HCT116 (cell line): ENCODE measurements at regions not wholly inside any gene's neighbourhood (a gene's known extent, or its start where the extent isn't known, plus 50 kb on each side); places are given as distances from the start of the nearest gene placed in this dataset.

ENCODE experiments used
- ATAC-seq: fragments of 200-7000 bp; cut with Tn5 transposase; 2 replicates; pipeline ENCODE4 v1.9.1; 2020; ENCODE audit warnings: mild to moderate bottlenecking, moderate library complexity
- BruUV-seq: library from RNA; stranded (reverse); fragments of 400-500 nt; replicated peaks from 2 replicates; lab custom pipeline; 2021; lab: Mats Ljungman, UMichigan
- CTCF ChIA-PET: fragments of 300-600 bp; sonication (Branson Sonifier 250); formaldehyde crosslinking; loops from one replicate; lab custom pipeline; 2021; ENCODE audit warnings: antibody characterized with exemption; lab: Charles Lee
- POLR2A ChIA-PET: fragments of 300-600, 350-600 bp; sonication (Branson Sonifier 250); formaldehyde crosslinking; loops from one replicate; lab custom pipeline; 2021; ENCODE audit warnings: antibody characterized with exemption; lab: Charles Lee
- RAD21 ChIA-PET, 2 experiments: fragments of 300-600 bp; sonication (Branson Sonifier 250); formaldehyde crosslinking; loops; one replicate each; lab custom pipeline; 2023; ENCODE audit warnings: low total read pairs in 2 of 2; ENCODE audit not compliant: uncharacterized antibody in 2 of 2, unreplicated experiment in 2 of 2, low non-redundant PET in 1 of 2; lab: Charles Lee
- DNase-seq: peaks from one replicate; pipeline ENCODE4 v3.0.0-alpha.2; 2010; ENCODE audit warnings: low read depth, low spot score
- H2AFZ ChIP-seq: fragments of 200-600 bp; shearing (Covaris generic), sonication (generic); 2 replicates; pipeline ENCODE4 v1.6.1; 2017; ENCODE audit warnings: low read depth, mixed run types, mixed read lengths, antibody characterized with exemption, low read length; ENCODE audit not compliant: poor library complexity, severe bottlenecking
- H3K27ac ChIP-seq: 2 replicates; pipeline ENCODE4 v1.5.1; 2012; ENCODE audit warnings: low read depth, low read length
- H3K27me3 ChIP-seq: fragments of 200-600 bp; sonication (generic); 2 replicates; pipeline ENCODE4 v1.6.1; 2016; ENCODE audit warnings: mixed run types, low read length, mixed read lengths; ENCODE audit not compliant: insufficient read depth
- H3K36me3 ChIP-seq, 2 experiments: fragments of 200-500 bp in 1 of 2; fragments of 200-600 bp in 1 of 2; sonication (Bioruptor generic) in 1 of 2; sonication (generic) in 1 of 2; 2 replicates each; pipeline versions ENCODE4 v1.5.1 to v1.6.1; 2014 to 2016; ENCODE audit warnings: low read length in 2 of 2, inconsistent platforms in 1 of 2, mixed read lengths in 1 of 2, mixed run types in 1 of 2; ENCODE audit not compliant: insufficient read depth in 2 of 2, control insufficient read depth in 1 of 2
- H3K4me1 ChIP-seq, 2 experiments: fragments of 200-600 bp in 1 of 2; sonication (generic) in 1 of 2; 2 replicates each; pipeline versions ENCODE4 v1.5.1 to v1.6.1; 2012 to 2017; ENCODE audit warnings: low read length in 2 of 2, inconsistent platforms in 1 of 2, mild to moderate bottlenecking in 1 of 2, mixed read lengths in 1 of 2, mixed run types in 1 of 2, moderate library complexity in 1 of 2; ENCODE audit not compliant: insufficient read depth in 2 of 2, control insufficient read depth in 1 of 2
- H3K4me2 ChIP-seq: fragments of 200-600 bp; sonication (generic); 2 replicates; pipeline ENCODE4 v1.6.1; 2017; ENCODE audit warnings: mixed run types, low read length, mixed read lengths
- H3K4me3 ChIP-seq, 2 experiments: fragments of 200-600 bp in 1 of 2; sonication (generic) in 1 of 2; replicated peaks in 1 of 2; 2 replicates each; pipeline ENCODE4 v1.5.1; 2011 to 2016; ENCODE audit warnings: low read length in 2 of 2, control low read depth in 1 of 2, low read depth in 1 of 2, mild to moderate bottlenecking in 1 of 2, mixed read lengths in 1 of 2, mixed run types in 1 of 2
- H3K79me2 ChIP-seq: fragments of 200-600 bp; sonication (generic); 2 replicates; pipeline ENCODE4 v1.6.1; 2017; ENCODE audit warnings: mild to moderate bottlenecking, mixed run types, low read length, moderate library complexity, mixed read lengths; ENCODE audit not compliant: insufficient read depth
- H3K9ac ChIP-seq: fragments of 200-600 bp; sonication (generic); 2 replicates; pipeline ENCODE4 v1.6.1; 2016; ENCODE audit warnings: low read length, mixed read lengths
- H3K9me2 ChIP-seq: fragments of 200-600 bp; sonication (generic), shearing (Covaris generic); 2 replicates; pipeline ENCODE4 v1.6.1; 2017; ENCODE audit warnings: mixed run types, mild to moderate bottlenecking, moderate library complexity; ENCODE audit not compliant: insufficient read depth
- H3K9me3 ChIP-seq, 2 experiments: fragments of 200-500 bp in 1 of 2; fragments of 200-600 bp in 1 of 2; sonication (Bioruptor generic) in 1 of 2; sonication (generic) in 1 of 2; 2 replicates each; pipeline ENCODE4 v1.6.1; 2014 to 2017; ENCODE audit warnings: low read length in 2 of 2, mixed read lengths in 2 of 2, inconsistent platforms in 1 of 2, low read depth in 1 of 2, mild to moderate bottlenecking in 1 of 2, mixed run types in 1 of 2, moderate library complexity in 1 of 2; ENCODE audit not compliant: control insufficient read depth in 1 of 2, insufficient read depth in 1 of 2
- H4K20me1 ChIP-seq: fragments of 200-600 bp; sonication (generic), shearing (Covaris generic); 2 replicates; pipeline ENCODE4 v1.6.1; 2017; ENCODE audit warnings: mixed run types, mild to moderate bottlenecking, moderate library complexity; ENCODE audit not compliant: insufficient read depth
- ATF3 ChIP-seq: IDR thresholded peaks from 2 replicates; pipeline ENCODE4 v1.6.1; 2012
- CBX3 ChIP-seq: IDR thresholded peaks from 2 replicates; pipeline ENCODE4 v1.6.1; 2012; ENCODE audit warnings: low read depth
- CTCF ChIP-seq, 3 experiments: fragments of 200-600 bp in 1 of 3; sonication (generic) in 1 of 3; IDR thresholded peaks in 2 of 3; conservative IDR thresholded peaks in 1 of 3; 2 replicates each; pipeline ENCODE4 v1.5.1; 2012 to 2017; ENCODE audit warnings: low read depth in 2 of 3, low read length in 2 of 3, antibody characterized with exemption in 1 of 3, borderline replicate concordance in 1 of 3, control low read depth in 1 of 3, mild to moderate bottlenecking in 1 of 3, mixed read lengths in 1 of 3, mixed run types in 1 of 3, moderate library complexity in 1 of 3; ENCODE audit not compliant: insufficient read depth in 1 of 3
- EGR1 ChIP-seq: IDR thresholded peaks from 2 replicates; pipeline ENCODE4 v1.6.1; 2012; ENCODE audit warnings: low read depth
- EZH2 ChIP-seq: fragments of 200-600 bp; sonication (generic); IDR thresholded peaks from 2 replicates; pipeline ENCODE4 v1.6.1; 2017; ENCODE audit warnings: antibody characterized with exemption, mixed run types
- FOSL1 ChIP-seq: IDR thresholded peaks from 2 replicates; pipeline ENCODE4 v1.6.1; 2012; ENCODE audit warnings: low read depth
- JUND ChIP-seq: IDR thresholded peaks from 2 replicates; pipeline ENCODE4 v1.6.1; 2012
- MAX ChIP-seq: IDR thresholded peaks from 2 replicates; pipeline ENCODE4 v1.6.1; 2012
- POLR2A ChIP-seq: IDR thresholded peaks from 2 replicates; pipeline ENCODE4 v1.7.0; 2011; ENCODE audit warnings: borderline replicate concordance; ENCODE audit not compliant: insufficient read depth, insufficient read length; ENCODE audit errors: extremely low read depth
- POLR2AphosphoS5 ChIP-seq: IDR thresholded peaks from 2 replicates; pipeline ENCODE4 v1.6.1; 2011; ENCODE audit warnings: mild to moderate bottlenecking, low read depth, low read length, moderate library complexity
- REST ChIP-seq: IDR thresholded peaks from 2 replicates; pipeline ENCODE4 v1.6.1; 2012; ENCODE audit warnings: low read depth
- SIN3A ChIP-seq: IDR thresholded peaks from 2 replicates; pipeline ENCODE4 v1.6.1; 2012; ENCODE audit warnings: low read depth
- SRF ChIP-seq: IDR thresholded peaks from 2 replicates; pipeline ENCODE4 v1.6.1; 2012; ENCODE audit warnings: low read depth
- TCF7L2 ChIP-seq: IDR thresholded peaks from 2 replicates; pipeline ENCODE4 v1.7.0; 2011; ENCODE audit warnings: borderline replicate concordance, inconsistent platforms; ENCODE audit not compliant: insufficient read depth, insufficient read length; ENCODE audit errors: extremely low read depth
- YY1 ChIP-seq: IDR thresholded peaks from 2 replicates; pipeline ENCODE4 v1.6.1; 2011; ENCODE audit warnings: low read length, low read depth, moderate library complexity, mild to moderate bottlenecking; ENCODE audit not compliant: insufficient replicate concordance; ENCODE audit errors: extremely low read depth
- ZNF274 ChIP-seq: fragments of 200-500 bp; sonication (Bioruptor generic); IDR thresholded peaks from 2 replicates; pipeline ENCODE4 v1.6.1; 2014; ENCODE audit warnings: mild to moderate bottlenecking, low read depth, low read length, inconsistent platforms
- intact Hi-C: fragments of 100-400 bp; cut with micrococcal nuclease; formaldehyde crosslinking; loops from 2 replicates; pipeline ENCODE4 v1.10.0; 2022

GRCh38 chr4:129974730-129975129 lies 878.8 kb downstream of the C4orf33 start:
- DNase-seq = no peak
- Histone ChIP-seq H3K27ac (no peak overlapping the region), H3K9me3 (no peaks in the 10 kb centered on the region), H3K27me3 (no peaks in the 10 kb centered on the region), H4K20me1 (no peaks in the 10 kb centered on the region), H3K9me2 (no peaks in the 10 kb centered on the region)
- POLR2A ChIA-PET = no interaction called here
- TF ChIP-seq FOSL1 = no peak
- no peak for TF ChIP-seq SRF
- TF ChIP-seq TCF7L2 = no peak
- no peak for TF ChIP-seq ZNF274
- no peak for TF ChIP-seq SIN3A
- TF ChIP-seq JUND = no peak
- no peak for TF ChIP-seq EZH2
- TF ChIP-seq CTCF (IDR thresholded peaks at IDR 0.05 in 2 of 3, conservative IDR thresholded peaks at IDR 0.05 in 1 of 3; ENCODE audit: borderline replicate concordance in 1 of 3, insufficient read depth in 1 of 3, low read depth in 2 of 3, low read length in 2 of 3) = no peak
- no peak for TF ChIP-seq REST
- no peak for TF ChIP-seq YY1
- no peak for TF ChIP-seq MAX
- no peak for TF ChIP-seq EGR1
- no peak for TF ChIP-seq ATF3
- TF ChIP-seq CBX3 = no peak
- TF ChIP-seq POLR2AphosphoS5 = no peak
- no peak for TF ChIP-seq POLR2A
- TF ChIP-seq, all 23 proteins: peak for 0
- Histone ChIP-seq H3K79me2 (no peaks in the 10 kb centered on the region), H3K4me3 (no peak overlapping the region), H3K36me3 (no peaks in the 10 kb centered on the region), H3K4me1 (no peaks in the 10 kb centered on the region), H2AFZ (no peak overlapping the region), H3K9ac (no peak overlapping the region), H3K4me2 (no peak overlapping the region)
- no TSS peak for BruUV-seq
- intact Hi-C loops = no loop called here
- RAD21 ChIA-PET = no interaction called here
- CTCF ChIA-PET = no interaction called here
- no peak for ATAC-seq
